ENCODE measurements at regions not wholly inside any gene's neighbourhood (a gene's known extent, or its start where the extent isn't known, plus 50 kb on each side); places are given as distances from the start of the nearest gene placed in this dataset.

- H3K9me3 ChIP-seq, result no peaks in the 10 kb centered on the region
- H3K4me1 ChIP-seq (ENCODE audit: insufficient read depth), result peaks cover 18% of the 10 kb centered on the region
- DNase-seq, result no peak
- intact Hi-C loops (cut with DNase I), result no loop called here
- 6 to 13% (median 9%) methylated on average over 2 of the region's 2 CpGs for WGBS, 3 donors
- H3K36me3 ChIP-seq, result no peaks in the 10 kb centered on the region
- no peak overlapping the region for H3K27ac ChIP-seq
- TF ChIP-seq CTCF (IDR thresholded peaks at IDR 0.05) (no peak), EP300 (IDR thresholded peaks at IDR 0.05) (no peak)
- H3K4me3 ChIP-seq, result no peak overlapping the region
- H3K27me3 ChIP-seq, result no peaks in the 10 kb centered on the region
These were observed 491.9 kb downstream of the MN1 start for GRCh38 chr22:27309697-27310096.

GRCh38 chr22:27310966-27311697 lies 490.4 kb downstream of the MN1 start:
- no peaks in the 10 kb centered on the region for H3K9me3 ChIP-seq
- H3K4me3 ChIP-seq, result no peak overlapping the region
- H3K4me1 ChIP-seq (ENCODE audit: insufficient read depth), result peaks cover 18% of the 10 kb centered on the region
- intact Hi-C loops (cut with DNase I), result no loop called here
- no peak for DNase-seq
- H3K27ac ChIP-seq, result no peak overlapping the region
- TF ChIP-seq POLR2A (IDR thresholded peaks at IDR 0.05) (no peak), EP300 (IDR thresholded peaks at IDR 0.05) (no peak), CTCF (IDR thresholded peaks at IDR 0.05) (no peak)
- H3K27me3 ChIP-seq, result no peaks in the 10 kb centered on the region
- 89 to 91% (median 90%) methylated on average over 30 of the region's 30 CpGs for WGBS, 3 donors
- no peaks in the 10 kb centered on the region for H3K36me3 ChIP-seq

GRCh38 chr22:27311698-27312550 lies 489.6 kb downstream of the MN1 start:
- WGBS, 3 donors, result 24 to 44% (median 37%) methylated on average over 16 of the region's 16 CpGs
- Histone ChIP-seq H3K36me3 (no peaks in the 10 kb centered on the region), H3K4me1 (ENCODE audit: insufficient read depth) (peaks cover 18% of the 10 kb centered on the region), H3K27ac (no peak overlapping the region), H3K9me3 (no peaks in the 10 kb centered on the region), H3K4me3 (no peak overlapping the region), H3K27me3 (no peaks in the 10 kb centered on the region)
- intact Hi-C loops (cut with DNase I), result no loop called here
- no peak for DNase-seq
- TF ChIP-seq CTCF (IDR thresholded peaks at IDR 0.05) (no peak), EP300 (IDR thresholded peaks at IDR 0.05) (no peak), POLR2A (IDR thresholded peaks at IDR 0.05) (no peak)

GRCh38 chr22:27312565-27312964 lies 489.0 kb downstream of the MN1 start:
- DNase-seq, result no peak
- TF ChIP-seq CTCF (IDR thresholded peaks at IDR 0.05) (no peak), EP300 (IDR thresholded peaks at IDR 0.05) (no peak), POLR2A (IDR thresholded peaks at IDR 0.05) (no peak)
- Histone ChIP-seq H3K4me3 (no peak overlapping the region), H3K36me3 (no peaks in the 10 kb centered on the region), H3K9me3 (no peaks in the 10 kb centered on the region), H3K4me1 (ENCODE audit: insufficient read depth) (peaks cover 18% of the 10 kb centered on the region), H3K27ac (no peak overlapping the region), H3K27me3 (no peaks in the 10 kb centered on the region)
- intact Hi-C loops (cut with DNase I), result no loop called here
- whole genome bisulfite sequencing, 3 donors, result 64 to 77% (median 77%) methylated on average over 8 of the region's 8 CpGs
